Osteoblast (primary cell): ENCODE measurements at regions not wholly inside any gene's neighbourhood (a gene's known extent, or its start where the extent isn't known, plus 50 kb on each side); places are given as distances from the start of the nearest gene placed in this dataset.

ENCODE experiments used
- DNase-seq: peaks from one replicate; pipeline ENCODE4 v3.0.0; 2011; ENCODE audit warnings: low spot score, mixed read lengths; ENCODE audit not compliant: insufficient read length; ENCODE audit errors: missing footprints
- H2AFZ ChIP-seq: 2 replicates; pipeline ENCODE4 v1.6.0; 2011; ENCODE audit warnings: mild to moderate bottlenecking, low read length
- H3K27ac ChIP-seq: 2 replicates; pipeline ENCODE4 v1.5.1; 2011; ENCODE audit warnings: mild to moderate bottlenecking, low read depth, low read length, moderate library complexity
- H3K27me3 ChIP-seq: 2 replicates; pipeline ENCODE4 v1.6.0; 2012; ENCODE audit warnings: mild to moderate bottlenecking, control low read depth, inconsistent platforms, low read length, moderate library complexity; ENCODE audit not compliant: insufficient read depth
- H3K36me3 ChIP-seq: 2 replicates; pipeline ENCODE4 v1.5.1; 2011; ENCODE audit warnings: mild to moderate bottlenecking, low read length, control low read depth, moderate library complexity; ENCODE audit not compliant: insufficient read depth
- H3K4me1 ChIP-seq: 2 replicates; pipeline ENCODE4 v1.5.1; 2011; ENCODE audit warnings: mild to moderate bottlenecking, low read length, control low read depth, moderate library complexity; ENCODE audit not compliant: insufficient read depth
- H3K4me2 ChIP-seq: 2 replicates; pipeline ENCODE4 v1.6.0; 2011; ENCODE audit warnings: mild to moderate bottlenecking, low read length; ENCODE audit not compliant: insufficient read depth
- H3K4me3 ChIP-seq: fragments of 200-600 bp; sonication (generic); 3 replicates; pipeline ENCODE4 v1.5.1; 2012; ENCODE audit warnings: mild to moderate bottlenecking, low read length, inconsistent platforms; ENCODE audit not compliant: insufficient read depth
- H3K79me2 ChIP-seq: 2 replicates; pipeline ENCODE4 v1.6.0; 2012; ENCODE audit warnings: mild to moderate bottlenecking, low read length, control low read depth, inconsistent platforms; ENCODE audit not compliant: insufficient read depth
- H3K9me3 ChIP-seq: 2 replicates; pipeline ENCODE4 v1.5.1; 2011; ENCODE audit warnings: low read depth, low read length, control low read depth
- H4K20me1 ChIP-seq: 2 replicates; pipeline ENCODE4 v1.6.0; 2012; ENCODE audit warnings: mild to moderate bottlenecking, low read length, control low read depth; ENCODE audit not compliant: insufficient read depth
- CTCF ChIP-seq: IDR thresholded peaks from 2 replicates; pipeline ENCODE4 v1.5.1; 2011; ENCODE audit warnings: mild to moderate bottlenecking, low read depth, low read length, moderate library complexity; ENCODE audit errors: extremely low read depth

GRCh38 chr4:189021831-189022230, 882.6 kb downstream of the TRIML1 start:
- H3K27ac ChIP-seq, result no peak overlapping the region
- no peaks in the 10 kb centered on the region for H3K79me2 ChIP-seq
- no peaks in the 10 kb centered on the region for H3K36me3 ChIP-seq
- no peak overlapping the region for H3K4me3 ChIP-seq
- no peak for TF ChIP-seq CTCF
- H3K27me3 ChIP-seq, result no peaks in the 10 kb centered on the region
- no peaks in the 10 kb centered on the region for H4K20me1 ChIP-seq
- H2AFZ ChIP-seq, result no peak overlapping the region
- no peaks in the 10 kb centered on the region for H3K9me3 ChIP-seq
- no peak for DNase-seq
- no peak overlapping the region for H3K4me2 ChIP-seq
- peaks cover 5% of the 10 kb centered on the region for H3K4me1 ChIP-seq

- H2AFZ ChIP-seq, result peak overlapping the region; percentile 21
- no peaks in the 10 kb centered on the region for H4K20me1 ChIP-seq
- H3K36me3 ChIP-seq, result no peaks in the 10 kb centered on the region
- no peak for DNase-seq
- no peak overlapping the region for H3K27ac ChIP-seq
- peaks cover 5% of the 10 kb centered on the region for H3K4me1 ChIP-seq
- H3K9me3 ChIP-seq, result no peaks in the 10 kb centered on the region
- no peaks in the 10 kb centered on the region for H3K27me3 ChIP-seq
- no peaks in the 10 kb centered on the region for H3K79me2 ChIP-seq
- no peak for TF ChIP-seq CTCF
- H3K4me3 ChIP-seq, result no peak overlapping the region
- H3K4me2 ChIP-seq, result peak overlapping the region; percentile 51
These were observed 883.3 kb downstream of the TRIML1 start for GRCh38 chr4:189022440-189023035.

- H3K27me3 ChIP-seq, result no peaks in the 10 kb centered on the region
- H3K27ac ChIP-seq, result no peak overlapping the region
- TF ChIP-seq CTCF, result no peak
- no peak overlapping the region for H2AFZ ChIP-seq
- H3K4me2 ChIP-seq, result no peak overlapping the region
- H3K9me3 ChIP-seq, result no peaks in the 10 kb centered on the region
- no peaks in the 10 kb centered on the region for H4K20me1 ChIP-seq
- no peak overlapping the region for H3K4me3 ChIP-seq
- H3K36me3 ChIP-seq, result no peaks in the 10 kb centered on the region
- no peak for DNase-seq
- H3K79me2 ChIP-seq, result no peaks in the 10 kb centered on the region
- no peaks in the 10 kb centered on the region for H3K4me1 ChIP-seq
These were observed 890.8 kb downstream of the TRIML1 start for GRCh38 chr4:189029976-189030504.

- Histone ChIP-seq H3K79me2 (no peaks in the 10 kb centered on the region), H3K27ac (no peak overlapping the region), H3K9me3 (no peaks in the 10 kb centered on the region), H3K36me3 (no peaks in the 10 kb centered on the region), H3K27me3 (no peaks in the 10 kb centered on the region), H4K20me1 (no peaks in the 10 kb centered on the region), H2AFZ (no peak overlapping the region), H3K4me3 (no peak overlapping the region), H3K4me1 (no peaks in the 10 kb centered on the region), H3K4me2 (no peak overlapping the region)
- no peak for TF ChIP-seq CTCF
- DNase-seq, result no peak
These were observed 893.5 kb downstream of the TRIML1 start for GRCh38 chr4:189032606-189033338.
